Hepatocyte (in vitro differentiated cells): ENCODE measurements at regions not wholly inside any gene's neighbourhood (a gene's known extent, or its start where the extent isn't known, plus 50 kb on each side); places are given as distances from the start of the nearest gene placed in this dataset.

Source experiments
- EZH2phosphoT487 ChIP-seq: fragments of 200-600 bp; sonication (generic); IDR thresholded peaks from one replicate; pipeline ENCODE4 v1.6.1; 2018; ENCODE audit warnings: antibody characterized with exemption, mild to moderate bottlenecking, low read depth, moderate library complexity; ENCODE audit not compliant: unreplicated experiment, severe bottlenecking
- TF ChIP-seq, protein P1 (sequence below): fragments of 200-600 bp; sonication (generic); IDR thresholded peaks from 2 replicates; pipeline ENCODE4 v1.5.1; 2016; ENCODE audit warnings: antibody characterized with exemption, mild to moderate bottlenecking; ENCODE audit not compliant: poor library complexity

DNA sequence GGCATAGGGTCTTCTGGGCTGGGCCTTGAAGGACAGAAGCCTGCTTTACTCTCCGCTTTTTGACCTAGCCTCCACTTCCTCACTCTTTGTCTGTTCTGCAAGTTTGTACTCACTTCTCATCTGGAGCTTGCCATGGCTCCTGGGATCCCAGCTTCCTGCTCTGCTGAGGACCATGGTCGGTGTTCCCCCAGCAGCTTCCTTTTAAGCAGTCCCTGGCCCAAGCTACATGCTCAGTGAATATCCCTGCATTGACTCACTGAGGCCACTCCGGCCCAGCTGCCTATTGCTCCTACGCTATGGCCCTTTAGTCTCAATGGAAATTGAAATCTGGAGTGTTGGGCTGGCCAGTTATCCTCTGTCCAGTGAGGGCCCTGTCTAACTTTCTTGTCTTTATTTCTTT lies 427.7 kb downstream of the RPS24 start:
- no peak for TF ChIP-seq EZH2phosphoT487
- TF ChIP-seq, protein P1, sequence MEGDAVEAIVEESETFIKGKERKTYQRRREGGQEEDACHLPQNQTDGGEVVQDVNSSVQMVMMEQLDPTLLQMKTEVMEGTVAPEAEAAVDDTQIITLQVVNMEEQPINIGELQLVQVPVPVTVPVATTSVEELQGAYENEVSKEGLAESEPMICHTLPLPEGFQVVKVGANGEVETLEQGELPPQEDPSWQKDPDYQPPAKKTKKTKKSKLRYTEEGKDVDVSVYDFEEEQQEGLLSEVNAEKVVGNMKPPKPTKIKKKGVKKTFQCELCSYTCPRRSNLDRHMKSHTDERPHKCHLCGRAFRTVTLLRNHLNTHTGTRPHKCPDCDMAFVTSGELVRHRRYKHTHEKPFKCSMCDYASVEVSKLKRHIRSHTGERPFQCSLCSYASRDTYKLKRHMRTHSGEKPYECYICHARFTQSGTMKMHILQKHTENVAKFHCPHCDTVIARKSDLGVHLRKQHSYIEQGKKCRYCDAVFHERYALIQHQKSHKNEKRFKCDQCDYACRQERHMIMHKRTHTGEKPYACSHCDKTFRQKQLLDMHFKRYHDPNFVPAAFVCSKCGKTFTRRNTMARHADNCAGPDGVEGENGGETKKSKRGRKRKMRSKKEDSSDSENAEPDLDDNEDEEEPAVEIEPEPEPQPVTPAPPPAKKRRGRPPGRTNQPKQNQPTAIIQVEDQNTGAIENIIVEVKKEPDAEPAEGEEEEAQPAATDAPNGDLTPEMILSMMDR: no peak
